GM21576 (cell line): ENCODE measurements at regions not wholly inside any gene's neighbourhood (a gene's known extent, or its start where the extent isn't known, plus 50 kb on each side); places are given as distances from the start of the nearest gene placed in this dataset.
"Not testable (repeated sequence)": the region's sequence is repeated elsewhere in the genome, so short reads cannot be mapped to it uniquely, and the experiment has no call there.

Experiments used
- ATAC-seq: cut with Tn5 transposase; IDR thresholded peaks from one replicate; pipeline ENCODE4 v1.9.1; 2021; ENCODE audit warnings: mild to moderate bottlenecking, moderate library complexity; ENCODE audit not compliant: unreplicated experiment

DNA sequence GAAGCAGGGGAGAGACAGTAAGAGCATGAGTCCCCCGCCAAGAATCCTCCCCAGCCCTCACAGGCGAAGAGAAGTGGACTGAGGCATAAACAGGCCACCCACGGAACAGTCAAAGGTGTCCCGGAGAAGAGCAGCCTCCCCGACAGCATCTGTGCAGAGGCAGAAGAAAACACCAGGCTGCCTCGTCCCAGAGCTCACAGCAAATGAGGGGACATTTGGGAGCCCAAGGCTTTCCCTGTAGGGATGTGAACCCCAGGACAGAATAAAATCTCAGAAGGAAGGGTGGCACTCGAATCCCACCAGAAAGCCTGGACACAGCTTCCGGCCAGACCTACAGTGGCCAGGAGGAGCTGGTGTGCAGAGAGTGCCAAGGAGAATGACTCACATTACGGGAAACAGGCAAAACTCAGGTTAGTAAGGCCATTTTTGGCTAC lies 90.4 kb downstream of the DLL1 start:
- no peak for ATAC-seq

DNA sequence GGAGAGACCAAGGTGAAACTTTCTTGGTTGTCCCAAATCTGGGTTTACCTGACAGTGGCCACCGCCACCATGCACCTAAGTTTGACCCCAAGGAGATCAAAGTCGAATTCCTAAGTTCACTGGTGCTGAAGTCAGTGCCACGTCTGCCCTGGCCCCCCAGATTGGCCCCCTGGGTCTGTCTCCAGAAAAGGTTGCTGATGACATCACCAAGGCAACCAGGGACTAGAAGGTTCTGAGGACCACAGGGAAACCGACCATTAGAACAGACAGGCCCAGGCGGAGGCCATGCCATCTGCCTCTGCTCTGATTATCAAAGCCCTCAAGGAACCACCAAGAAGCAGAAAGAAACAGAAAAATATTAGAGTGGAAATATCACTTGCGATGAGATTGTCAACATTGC lies 91.2 kb downstream of the DLL1 start:
- no peak for ATAC-seq

DNA sequence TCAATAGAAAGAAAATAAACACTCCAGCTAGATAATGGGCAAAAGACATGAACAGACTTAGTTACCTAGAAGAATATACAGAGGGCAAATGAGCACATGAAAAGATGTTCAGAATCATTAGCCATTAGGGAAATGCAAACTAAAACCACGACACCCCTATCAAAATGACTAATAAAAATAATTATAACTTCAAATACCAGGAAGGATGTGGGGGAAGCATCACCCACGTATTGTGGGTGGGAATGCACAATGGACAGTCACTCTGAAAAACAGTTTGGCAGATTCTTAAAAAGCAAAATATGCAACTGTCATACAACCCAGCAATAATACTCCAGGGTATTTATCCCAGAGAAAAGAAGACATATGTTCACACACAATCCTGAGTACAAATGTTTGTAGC lies 92.6 kb downstream of the DLL1 start:
- ATAC-seq = no peak

DNA sequence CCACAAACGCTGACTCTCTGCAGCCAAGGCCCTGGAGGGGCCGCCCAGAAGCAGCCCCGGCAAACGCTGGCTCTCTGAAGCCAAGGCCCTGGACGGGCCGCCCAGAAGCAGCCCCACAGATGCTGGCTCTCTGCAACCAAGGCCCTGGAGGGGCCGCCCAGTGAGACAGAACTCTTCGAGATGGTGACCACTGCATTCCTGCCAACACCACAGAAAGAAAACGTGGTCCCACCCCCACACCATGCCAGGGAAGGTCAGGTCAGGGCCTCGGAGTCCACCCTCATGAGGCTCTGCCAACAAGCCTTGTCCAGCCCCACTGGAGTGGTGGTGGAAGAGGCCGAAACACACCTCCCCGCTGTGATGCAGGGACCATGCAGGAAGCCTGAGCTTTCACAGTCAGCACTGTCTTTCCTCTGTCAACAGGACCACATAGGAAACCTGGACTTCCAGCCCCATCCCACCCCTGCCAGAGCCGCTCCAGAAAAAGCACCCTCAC lies 97.5 kb downstream of the DLL1 start:
- no peak for ATAC-seq

DNA sequence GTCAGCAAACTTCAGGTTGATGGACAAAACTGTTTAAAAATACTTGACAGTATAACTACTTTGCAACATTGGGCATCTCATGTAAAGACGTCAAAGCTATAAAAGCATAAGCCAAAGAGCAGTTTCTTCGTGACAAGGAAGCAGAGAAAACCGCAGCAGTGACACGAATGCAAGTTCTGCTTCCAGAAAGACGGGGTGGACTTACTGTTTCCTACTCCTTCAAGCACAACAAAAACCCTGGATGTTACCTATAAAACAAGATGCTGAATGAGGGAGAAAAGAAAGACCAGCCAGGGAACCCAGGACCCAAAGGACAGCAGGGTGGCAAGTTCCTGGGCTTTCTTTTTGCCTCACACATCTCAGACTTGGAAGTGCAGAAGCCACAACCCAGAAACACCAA lies 98.0 kb downstream of the DLL1 start:
- no peak for ATAC-seq

DNA sequence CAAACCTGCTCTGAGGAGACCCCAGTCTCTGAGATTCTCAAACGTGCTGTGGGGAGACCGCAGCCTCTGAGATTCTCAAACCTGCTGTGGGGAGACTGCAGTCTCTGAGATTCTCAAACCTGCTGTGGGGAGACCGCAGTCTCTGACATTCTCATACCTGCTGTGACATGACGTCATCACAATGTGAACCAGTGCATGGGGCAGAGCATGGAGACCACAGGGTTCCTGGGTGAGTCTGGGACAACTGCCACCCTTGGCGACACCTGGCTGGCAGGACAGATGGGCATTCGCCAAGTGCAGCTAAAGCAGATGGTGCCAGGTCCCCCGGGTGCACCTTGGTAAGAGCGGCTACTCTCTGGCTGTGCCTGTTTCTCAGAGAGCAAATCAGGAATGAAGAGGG lies 98.8 kb downstream of the DLL1 start:
- ATAC-seq = not testable (repeated sequence)

DNA sequence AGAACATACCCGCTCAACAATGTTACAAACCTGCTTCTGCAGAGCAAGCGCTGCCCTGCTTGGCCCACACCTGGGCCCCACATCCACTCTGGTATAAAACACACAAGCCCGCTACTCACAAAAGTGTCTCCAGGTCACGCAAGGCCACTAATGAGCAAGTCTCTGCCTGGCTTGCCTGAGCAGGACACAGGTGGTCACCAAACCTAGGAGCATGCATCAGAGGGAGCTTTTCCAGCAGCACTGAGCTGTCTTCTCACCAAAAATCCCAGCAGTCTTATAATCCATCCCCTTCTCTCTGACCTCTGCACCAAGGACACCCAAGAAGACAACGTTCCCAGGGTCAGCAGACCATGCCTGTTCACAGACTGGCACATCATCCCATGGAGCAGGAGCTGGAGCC lies 100.8 kb downstream of the DLL1 start:
- ATAC-seq = no peak

DNA sequence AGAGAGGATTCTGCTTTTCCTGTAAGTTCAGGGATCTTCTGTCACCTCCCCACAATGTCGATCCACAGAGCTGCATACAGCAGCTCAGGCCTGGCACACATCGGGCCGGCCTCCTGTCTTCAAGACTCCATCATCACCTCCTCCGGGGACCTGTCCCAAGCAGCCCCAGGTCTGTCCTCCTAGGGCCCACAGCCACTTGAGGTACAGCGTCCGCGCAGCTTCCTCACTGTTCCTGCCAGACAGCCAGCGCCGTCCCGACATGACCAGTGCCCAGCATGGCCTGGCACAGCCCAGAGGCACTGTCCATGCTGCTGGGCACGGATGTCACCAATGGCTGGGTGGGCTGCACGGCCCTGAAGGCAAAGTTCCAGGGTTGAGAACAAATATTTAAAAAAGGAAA lies 101.6 kb downstream of the DLL1 start:
- no peak for ATAC-seq

DNA sequence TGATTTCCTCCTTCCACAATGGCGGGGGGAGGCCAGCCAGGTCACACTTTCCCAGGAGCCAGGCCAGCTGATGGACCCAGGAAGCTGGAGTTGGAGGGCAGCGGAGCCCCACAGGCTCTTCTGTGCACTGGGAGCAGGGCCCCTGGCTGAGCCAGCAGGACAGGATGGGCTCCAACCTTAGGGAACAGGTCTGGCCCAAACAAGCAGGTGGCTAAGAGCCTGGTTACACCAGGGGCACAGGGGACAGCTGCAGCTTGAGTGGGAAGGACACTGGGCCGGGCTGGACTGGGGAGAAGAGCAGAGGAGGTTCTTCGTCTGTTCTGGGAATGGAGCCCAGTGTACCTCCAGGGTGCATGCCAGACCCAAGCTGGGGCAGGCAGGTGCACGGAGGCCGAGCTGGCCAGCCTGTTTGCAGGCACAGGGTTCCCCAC lies 102.3 kb downstream of the DLL1 start:
- no peak for ATAC-seq

DNA sequence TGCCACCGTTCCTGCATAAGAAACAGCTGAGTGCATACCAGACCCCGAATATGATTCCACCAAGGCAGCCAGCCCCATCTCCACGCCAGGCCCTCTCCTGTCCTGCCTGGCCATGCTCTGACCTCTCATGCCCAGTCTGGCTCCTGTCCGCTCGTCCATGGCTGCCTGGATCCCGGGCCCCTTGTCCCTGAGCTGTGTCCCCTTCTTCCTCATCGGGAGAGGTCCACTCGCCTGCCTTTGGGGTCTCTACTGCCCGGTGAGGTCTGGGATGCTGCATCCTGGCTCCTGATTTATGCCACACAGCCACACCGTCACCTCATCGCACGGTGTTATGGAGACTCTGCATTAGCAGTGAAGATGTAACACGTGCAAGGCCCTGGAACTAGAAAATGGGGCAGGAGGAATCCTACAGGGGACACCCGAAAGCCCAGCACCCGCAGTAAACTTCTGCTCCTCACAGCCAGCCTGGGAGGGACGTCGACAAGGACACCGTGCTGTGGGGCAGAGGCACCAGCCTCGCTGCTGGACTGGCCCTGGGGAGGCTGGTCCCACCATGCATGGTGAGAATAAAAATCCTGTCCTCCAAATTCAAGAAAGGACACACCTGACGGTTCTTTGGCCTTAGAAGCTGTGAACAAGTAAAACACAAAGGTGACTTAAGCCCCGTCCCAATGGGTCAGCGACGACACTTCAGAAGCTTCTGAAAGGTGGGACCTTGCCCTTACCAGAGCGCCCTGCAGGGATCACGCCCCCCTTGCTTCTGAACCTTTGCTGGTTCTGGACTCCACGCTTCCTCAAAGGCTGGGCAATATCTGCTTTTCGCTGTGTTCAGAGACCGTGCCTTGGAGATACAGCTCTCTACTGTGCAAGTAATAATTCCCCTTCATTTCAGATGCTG lies 103.0 kb downstream of the DLL1 start:
- no peak for ATAC-seq

DNA sequence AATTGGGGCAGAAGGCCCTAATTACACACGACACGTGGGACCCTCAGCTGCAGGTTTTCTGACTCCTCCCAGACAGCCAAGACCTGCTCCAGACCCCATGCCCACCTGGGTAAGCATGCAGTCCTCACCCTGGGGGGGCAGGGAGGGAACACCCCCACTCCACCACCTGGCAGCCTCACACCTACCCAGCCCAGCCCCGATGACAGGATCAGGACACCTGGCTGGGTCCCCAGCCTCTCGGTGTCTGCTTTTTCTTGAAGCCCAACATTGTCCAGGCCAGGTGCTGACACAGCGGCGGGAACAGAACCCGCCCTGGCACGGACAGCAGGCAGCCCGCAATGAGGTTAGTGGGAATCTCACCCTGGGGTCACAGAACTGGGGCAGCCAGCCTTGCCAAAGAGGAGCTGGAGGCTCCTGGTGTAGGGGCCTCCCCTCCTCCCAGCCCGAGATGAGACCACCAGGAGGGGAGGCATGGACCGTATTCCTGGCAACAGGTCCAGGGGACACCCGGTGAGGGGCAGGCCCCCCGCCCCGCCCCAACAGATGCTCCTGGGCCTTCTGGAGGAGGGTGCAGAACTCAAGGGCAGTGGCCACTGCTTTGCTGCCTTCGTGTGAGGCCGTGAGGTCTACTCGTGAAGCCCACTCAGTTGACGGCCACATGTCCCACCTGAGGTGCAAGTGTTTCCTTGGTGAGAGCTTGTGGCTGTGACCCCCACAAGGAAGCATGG lies 103.8 kb downstream of the DLL1 start:
- ATAC-seq = no peak

DNA sequence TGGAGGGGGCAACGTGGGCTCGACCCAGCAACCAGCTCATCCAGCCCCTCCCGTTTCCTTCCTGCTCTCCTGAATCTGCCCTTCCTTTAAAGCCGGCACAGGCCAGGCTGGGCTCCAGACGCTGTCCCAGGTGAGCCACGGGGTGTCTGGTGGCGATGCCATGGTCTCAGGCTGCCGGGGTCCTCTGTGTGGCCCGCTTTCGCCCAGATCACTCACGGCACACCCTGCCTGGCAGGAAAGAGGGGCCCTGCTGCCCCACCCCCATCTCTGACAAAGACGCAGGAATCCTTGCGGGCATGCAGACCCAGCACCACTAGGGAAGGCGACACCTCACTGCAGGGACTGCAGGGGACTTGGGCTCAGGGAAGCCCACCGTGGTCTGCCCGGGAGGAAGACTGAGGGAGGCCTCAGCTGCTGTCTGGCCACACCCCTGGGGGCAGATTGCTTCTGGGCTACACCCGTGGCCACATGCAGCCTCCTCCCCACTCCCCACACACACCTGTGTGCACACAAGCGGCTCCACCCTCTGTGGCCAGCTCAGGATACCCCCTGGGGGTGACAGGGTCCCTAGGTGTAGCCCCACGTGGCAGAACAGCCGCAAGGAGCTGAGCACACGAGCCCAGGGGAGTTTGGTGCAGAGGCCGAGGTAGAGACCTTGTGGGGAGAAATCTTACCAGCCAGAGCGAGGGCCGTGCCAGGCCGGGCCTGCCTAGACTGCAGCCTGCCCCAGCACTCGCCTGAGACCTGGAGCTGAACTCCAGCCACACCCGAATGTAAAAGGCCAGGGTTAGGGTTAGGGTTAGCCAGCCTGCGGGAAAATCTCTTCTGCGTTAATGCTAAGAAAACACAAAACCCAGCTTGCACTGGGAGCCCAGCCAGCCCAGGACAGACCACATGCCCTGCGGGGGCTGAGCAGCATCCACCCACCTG lies 104.6 kb downstream of the DLL1 start:
- no peak for ATAC-seq

DNA sequence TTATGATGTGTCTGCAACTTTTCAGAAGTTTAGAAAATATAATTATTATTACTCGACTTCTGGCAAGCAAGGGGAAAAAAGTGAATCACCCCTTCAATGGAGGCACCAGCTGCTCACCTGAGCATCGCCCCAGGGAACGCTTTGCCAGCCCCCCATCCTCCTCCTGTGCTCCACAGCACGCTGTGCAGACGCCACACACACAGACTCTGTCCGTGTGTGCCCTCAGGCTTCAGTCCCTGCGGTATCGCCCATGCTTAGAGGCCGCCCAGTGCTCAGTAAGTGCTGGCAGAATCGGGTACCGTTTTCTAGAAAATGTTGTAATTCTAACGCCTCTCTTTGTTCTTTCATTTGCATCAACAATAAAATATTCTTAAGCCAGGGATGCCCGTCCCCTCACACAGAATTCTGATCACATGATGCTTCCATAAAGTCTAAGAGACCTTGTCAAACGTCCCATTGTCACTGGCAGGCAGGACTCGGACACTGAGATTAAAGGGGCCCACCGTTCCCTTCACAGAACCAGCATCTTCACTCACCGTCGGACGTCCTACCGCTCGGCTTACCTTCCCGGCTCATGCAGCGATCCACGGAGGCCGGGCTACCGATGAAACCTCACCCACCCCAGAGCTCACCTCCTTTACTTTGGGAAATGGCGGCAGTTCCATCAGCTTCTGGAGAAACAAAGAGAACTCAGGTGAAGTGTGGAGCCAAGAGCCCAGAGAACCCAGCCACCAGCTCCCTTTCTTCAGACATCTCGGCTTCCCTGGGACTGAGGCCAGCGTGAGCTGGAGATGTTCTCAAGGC lies 105.5 kb downstream of the DLL1 start:
- ATAC-seq = no peak

DNA sequence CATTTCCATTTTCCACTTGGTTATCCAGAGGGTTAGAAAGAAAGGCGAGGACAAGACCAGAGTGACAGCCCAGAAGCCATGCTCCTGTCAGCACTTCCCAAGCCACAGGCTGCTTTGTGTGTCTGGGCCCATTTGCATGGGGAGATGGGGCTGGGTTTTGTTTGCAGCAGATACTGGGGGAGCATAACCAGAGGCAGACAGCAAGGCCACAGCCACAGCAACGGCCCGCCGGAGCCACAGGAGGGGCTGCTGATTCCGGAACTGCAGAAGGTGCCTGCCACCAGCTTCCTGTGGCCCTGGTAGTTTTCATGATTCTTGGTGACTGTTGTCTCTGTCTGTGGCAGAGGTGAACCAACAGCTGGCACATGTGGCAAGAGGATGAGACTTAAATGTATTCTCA lies 106.6 kb downstream of the DLL1 start:
- ATAC-seq = no peak

DNA sequence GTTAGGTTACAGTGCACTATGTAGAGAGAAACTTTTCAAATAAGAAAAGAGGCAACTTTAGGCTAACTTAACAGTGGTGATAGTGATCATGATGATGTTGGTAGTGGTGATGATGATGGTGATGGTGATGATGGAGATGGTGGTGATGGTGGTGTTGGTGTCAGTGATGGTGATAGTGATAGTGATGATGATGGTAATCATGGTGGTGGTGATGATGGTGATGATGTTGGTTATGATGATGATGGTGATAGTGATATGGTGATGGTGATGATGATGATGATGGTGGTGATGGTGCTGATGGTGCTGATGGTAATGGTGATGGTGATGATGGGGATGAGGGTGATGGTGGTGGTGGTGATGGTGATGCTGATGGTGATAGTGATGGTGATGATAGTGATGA lies 107.4 kb downstream of the DLL1 start:
- no peak for ATAC-seq

DNA sequence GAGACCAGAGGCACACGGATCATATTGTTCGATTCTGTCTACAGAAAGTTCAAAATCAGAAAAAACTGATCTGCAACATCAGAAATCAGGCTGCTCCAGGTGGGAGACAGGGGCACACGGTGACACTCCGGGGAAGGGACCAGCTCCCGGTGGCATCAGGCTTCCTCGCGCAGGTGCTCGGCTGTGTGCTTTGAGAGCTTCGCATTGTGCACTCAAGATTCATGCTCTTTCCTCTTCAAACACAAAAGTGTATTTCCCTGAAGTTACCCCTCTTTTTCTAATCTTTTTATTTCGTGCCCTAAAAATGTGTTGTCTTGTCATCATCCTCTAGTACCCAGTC lies 108.1 kb downstream of the DLL1 start:
- ATAC-seq = no peak

DNA sequence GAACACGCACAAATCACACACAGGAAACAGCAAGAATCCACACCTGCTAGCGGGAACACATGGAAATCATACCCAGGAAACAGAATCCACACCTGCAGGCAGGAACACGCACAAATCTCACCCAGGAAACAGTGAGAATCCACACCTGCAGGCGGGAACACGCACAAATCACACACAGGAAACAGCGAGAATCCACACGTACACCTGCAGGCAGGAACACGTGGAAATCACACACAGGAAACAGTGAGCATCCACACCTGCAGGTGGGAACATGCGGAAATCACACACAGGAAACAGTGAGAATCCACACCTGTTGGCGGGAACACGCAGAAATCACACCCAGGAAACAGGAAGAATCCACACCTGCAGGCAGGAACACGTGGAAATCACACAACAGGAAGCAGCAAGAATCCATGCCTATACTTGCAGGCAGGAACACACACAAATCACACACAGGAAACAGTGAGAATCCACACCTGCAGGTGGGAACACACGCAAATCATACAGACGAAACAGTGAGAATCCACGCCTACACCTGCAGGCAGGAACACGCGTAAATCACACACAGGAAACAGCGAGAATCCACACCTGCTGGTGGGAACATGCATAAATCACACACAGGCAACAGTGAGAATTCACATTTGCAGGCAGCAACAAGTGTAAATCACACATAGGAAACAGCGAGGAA lies 108.6 kb downstream of the DLL1 start:
- no peak for ATAC-seq

DNA sequence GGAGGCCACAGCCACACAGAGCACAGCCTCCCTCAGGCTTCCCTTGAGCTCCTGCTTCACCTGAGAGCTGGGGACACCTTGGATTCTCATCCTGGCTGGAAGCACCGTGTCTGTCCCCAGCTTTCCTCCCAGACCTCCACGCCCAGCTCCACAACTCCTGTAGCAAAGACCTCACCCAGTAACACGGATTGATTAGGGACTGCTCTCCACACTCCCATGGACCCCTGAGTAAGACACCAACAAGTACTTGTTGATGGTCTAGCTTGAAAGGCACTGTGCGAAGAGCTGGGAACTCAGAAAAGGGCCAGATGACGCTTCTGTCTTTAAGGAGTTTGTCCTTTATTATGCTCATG lies 109.6 kb downstream of the DLL1 start:
- ATAC-seq = no peak

DNA sequence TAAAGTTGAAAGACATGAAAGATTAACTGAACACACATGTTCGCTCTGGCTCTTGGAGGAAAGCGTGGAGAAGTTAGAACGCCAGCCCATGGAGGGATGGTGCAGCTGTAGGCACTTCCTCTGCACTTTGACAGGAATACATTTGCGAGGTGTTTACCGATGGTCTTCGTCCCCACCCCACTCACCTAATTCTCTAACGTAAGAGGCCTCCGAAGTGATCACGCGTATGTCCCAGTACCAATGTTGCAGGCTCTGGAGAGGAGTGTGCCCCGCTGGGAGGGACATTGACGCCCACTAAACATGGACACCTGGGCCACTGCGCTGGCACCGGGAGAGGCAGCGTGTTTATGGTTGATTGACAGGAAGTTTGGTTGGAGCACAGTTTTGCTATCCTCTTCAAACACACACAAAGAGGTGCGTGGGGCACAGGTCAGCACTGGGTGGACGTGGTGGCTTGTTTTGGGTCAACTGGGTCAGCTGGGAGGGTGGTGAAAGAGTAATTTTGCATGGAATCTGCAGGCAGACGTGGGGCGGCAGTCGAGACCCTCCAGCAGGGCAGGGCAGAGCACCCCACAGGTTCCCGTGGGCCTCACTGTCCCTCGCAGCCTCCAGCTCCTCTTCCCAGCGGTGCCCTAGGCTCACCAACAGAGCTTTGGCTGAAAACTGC lies 110.1 kb downstream of the DLL1 start:
- no peak for ATAC-seq
